ENCODE measurements at regions not wholly inside any gene's neighbourhood (a gene's known extent, or its start where the extent isn't known, plus 50 kb on each side); places are given as distances from the start of the nearest gene placed in this dataset.
"Not testable (repeated sequence)": the region's sequence is repeated elsewhere in the genome, so short reads cannot be mapped to it uniquely, and the experiment has no call there.

GRCh38 chr5:12870872-12871539 lies 966.8 kb upstream of the CTNND2 start:
- CTCF ChIA-PET = no interaction called here
- Histone ChIP-seq H3K27ac (ENCODE audit: low read length) (peak overlapping the region; percentile 60), H3K36me3 (ENCODE audit: control insufficient read depth in 2 of 2, extremely low read depth in 1 of 2, insufficient read depth in 1 of 2, low read length in 1 of 2) (no peaks in the 10 kb centered on the region), H3K4me3 (ENCODE audit: control insufficient read depth in 1 of 2, extremely low read depth in 1 of 2, low read length in 1 of 2) (no peak overlapping the region), H3K4me1 (ENCODE audit: control insufficient read depth in 1 of 2, extremely low read depth in 1 of 2, insufficient read depth in 2 of 2, low read length in 2 of 2) (peaks cover 0 to 3% of the 10 kb centered on the region in 2 experiments), H3K27me3 (replicated peaks in 1 of 2; ENCODE audit: control insufficient read depth in 2 of 2, extremely low read depth in 1 of 2, insufficient read depth in 2 of 2, low read length in 1 of 2) (no peaks in the 10 kb centered on the region), H3K9me3 (no peaks in the 10 kb centered on the region)
- WGBS (ENCODE audit: insufficient coverage) = no CpG with 5 or more reads among the region's 1 CpG
- H3K4me3 Mint-ChIP-seq = no peak overlapping the region
- H3K36me3 Mint-ChIP-seq = no peaks in the 10 kb centered on the region
- DNase-seq = peak in 1 of 35 experiments; percentile 27
- peak in 2 of 4 experiments; percentile 50 to 68 for ATAC-seq (replicated peaks in 1 of 4)
- peaks cover 8 to 25% (median 18%) of the 10 kb centered on the region in 3 donors for H3K9me3 Mint-ChIP-seq
- POLR2A ChIA-PET = no interaction called here
- H3K27me3 Mint-ChIP-seq = no peaks in the 10 kb centered on the region
- peaks cover 0 to 4% (median 3%) of the 10 kb centered on the region in 3 donors for H3K4me1 Mint-ChIP-seq
- H3K27ac Mint-ChIP-seq = no peak overlapping the region

GRCh38 chr5:12865529-12865928 lies 961.3 kb upstream of the CTNND2 start:
- Histone ChIP-seq H3K36me3 (ENCODE audit: control insufficient read depth in 2 of 2, extremely low read depth in 1 of 2, insufficient read depth in 1 of 2, low read length in 1 of 2) (no peaks in the 10 kb centered on the region), H3K4me1 (ENCODE audit: control insufficient read depth in 1 of 2, extremely low read depth in 1 of 2, insufficient read depth in 2 of 2, low read length in 2 of 2) (peaks cover 0 to 2% of the 10 kb centered on the region in 2 experiments), H3K4me3 (ENCODE audit: control insufficient read depth in 1 of 2, extremely low read depth in 1 of 2, low read length in 1 of 2) (no peak overlapping the region), H3K27me3 (replicated peaks in 1 of 2; ENCODE audit: control insufficient read depth in 2 of 2, extremely low read depth in 1 of 2, insufficient read depth in 2 of 2, low read length in 1 of 2) (no peaks in the 10 kb centered on the region), H3K27ac (ENCODE audit: low read length) (no peak overlapping the region), H3K9me3 (no peaks in the 10 kb centered on the region)
- Mint-ChIP-seq H3K4me3 (no peak overlapping the region), H3K9me3 (peaks cover 4 to 13% (median 13%) of the 10 kb centered on the region in 3 donors), H3K4me1 (peaks cover 0 to 2% (median 2%) of the 10 kb centered on the region in 3 donors), H3K27me3 (no peaks in the 10 kb centered on the region), H3K27ac (no peak overlapping the region), H3K36me3 (no peaks in the 10 kb centered on the region)
- ChIA-PET CTCF (no interaction called here), POLR2A (no interaction called here)
- DNase-seq (no peak), ATAC-seq (replicated peaks in 1 of 4) (no peak)

GRCh38 chr5:12861886-12862654 lies 957.8 kb upstream of the CTNND2 start:
- Histone ChIP-seq H3K27me3 (replicated peaks in 1 of 2; ENCODE audit: control insufficient read depth in 2 of 2, extremely low read depth in 1 of 2, insufficient read depth in 2 of 2, low read length in 1 of 2) (no peaks in the 10 kb centered on the region), H3K4me1 (ENCODE audit: control insufficient read depth in 1 of 2, extremely low read depth in 1 of 2, insufficient read depth in 2 of 2, low read length in 2 of 2) (no peaks in the 10 kb centered on the region), H3K9me3 (no peaks in the 10 kb centered on the region), H3K36me3 (ENCODE audit: control insufficient read depth in 2 of 2, extremely low read depth in 1 of 2, insufficient read depth in 1 of 2, low read length in 1 of 2) (no peaks in the 10 kb centered on the region), H3K4me3 (ENCODE audit: control insufficient read depth in 1 of 2, extremely low read depth in 1 of 2, low read length in 1 of 2) (no peak overlapping the region), H3K27ac (ENCODE audit: low read length) (no peak overlapping the region)
- H3K27ac Mint-ChIP-seq = no peak overlapping the region
- 50% methylated on average over 3 of the region's 7 CpGs for WGBS (ENCODE audit: insufficient coverage)
- no peak for ATAC-seq (replicated peaks in 1 of 4)
- ChIA-PET CTCF (no interaction called here), POLR2A (no interaction called here)
- H3K9me3 Mint-ChIP-seq = peaks cover 13 to 22% (median 16%) of the 10 kb centered on the region in 3 donors
- no peak for DNase-seq
- H3K4me3 Mint-ChIP-seq = no peak overlapping the region
- no peaks in the 10 kb centered on the region for H3K36me3 Mint-ChIP-seq
- no peaks in the 10 kb centered on the region for H3K4me1 Mint-ChIP-seq
- no peaks in the 10 kb centered on the region for H3K27me3 Mint-ChIP-seq

GRCh38 chr5:12856105-12856504 lies 951.9 kb upstream of the CTNND2 start:
- H3K4me1 ChIP-seq (ENCODE audit: control insufficient read depth in 1 of 2, extremely low read depth in 1 of 2, insufficient read depth in 2 of 2, low read length in 2 of 2); H3K4me1 Mint-ChIP-seq; ATAC-seq (replicated peaks in 1 of 4); H3K4me3 Mint-ChIP-seq; POLR2A ChIA-PET; H3K27ac Mint-ChIP-seq; CTCF ChIA-PET; H3K4me3 ChIP-seq (ENCODE audit: control insufficient read depth in 1 of 2, extremely low read depth in 1 of 2, low read length in 1 of 2); H3K27me3 ChIP-seq (replicated peaks in 1 of 2; ENCODE audit: control insufficient read depth in 2 of 2, extremely low read depth in 1 of 2, insufficient read depth in 2 of 2, low read length in 1 of 2); H3K27ac ChIP-seq (ENCODE audit: low read length); H3K36me3 ChIP-seq (ENCODE audit: control insufficient read depth in 2 of 2, extremely low read depth in 1 of 2, insufficient read depth in 1 of 2, low read length in 1 of 2); H3K27me3 Mint-ChIP-seq; H3K9me3 ChIP-seq; DNase-seq; H3K36me3 Mint-ChIP-seq: not testable (repeated sequence)
- peaks cover 12 to 31% (median 23%) of the 10 kb centered on the region in 3 donors for H3K9me3 Mint-ChIP-seq
- no CpG with 5 or more reads among the region's 1 CpG for WGBS (ENCODE audit: insufficient coverage)

GRCh38 chr5:12854386-12854785 lies 950.1 kb upstream of the CTNND2 start:
- ATAC-seq (replicated peaks in 1 of 4) = no peak
- H3K9me3 Mint-ChIP-seq = peaks cover 9 to 28% (median 19%) of the 10 kb centered on the region in 3 donors
- H3K4me3 ChIP-seq (ENCODE audit: control insufficient read depth in 1 of 2, extremely low read depth in 1 of 2, low read length in 1 of 2) = no peak overlapping the region

GRCh38 chr5:12851761-12852160 lies 947.5 kb upstream of the CTNND2 start:
- Histone ChIP-seq H3K4me3 (ENCODE audit: control insufficient read depth in 1 of 2, extremely low read depth in 1 of 2, low read length in 1 of 2) (no peak overlapping the region), H3K27ac (ENCODE audit: low read length) (no peak overlapping the region), H3K27me3 (replicated peaks in 1 of 2; ENCODE audit: control insufficient read depth in 2 of 2, extremely low read depth in 1 of 2, insufficient read depth in 2 of 2, low read length in 1 of 2) (no peaks in the 10 kb centered on the region), H3K9me3 (no peaks in the 10 kb centered on the region), H3K36me3 (ENCODE audit: control insufficient read depth in 2 of 2, extremely low read depth in 1 of 2, insufficient read depth in 1 of 2, low read length in 1 of 2) (no peaks in the 10 kb centered on the region), H3K4me1 (ENCODE audit: control insufficient read depth in 1 of 2, extremely low read depth in 1 of 2, insufficient read depth in 2 of 2, low read length in 2 of 2) (no peaks in the 10 kb centered on the region)
- H3K4me3 Mint-ChIP-seq = no peak overlapping the region
- WGBS (ENCODE audit: insufficient coverage) = 52% methylated on average over 3 of the region's 5 CpGs
- H3K9me3 Mint-ChIP-seq = peaks cover 12 to 18% (median 17%) of the 10 kb centered on the region in 3 donors
- DNase-seq (no peak), ATAC-seq (replicated peaks in 1 of 4) (no peak)
- POLR2A ChIA-PET = no interaction called here
- no peaks in the 10 kb centered on the region for H3K36me3 Mint-ChIP-seq
- no peaks in the 10 kb centered on the region for H3K27me3 Mint-ChIP-seq
- H3K4me1 Mint-ChIP-seq = no peaks in the 10 kb centered on the region
- H3K27ac Mint-ChIP-seq = no peak overlapping the region
- CTCF ChIA-PET = no interaction called here

More at GRCh38 chr5:12854386-12854785, 950.1 kb upstream of the CTNND2 start:
- no peak for DNase-seq
- H3K9me3 ChIP-seq = no peaks in the 10 kb centered on the region
- H3K27me3 Mint-ChIP-seq = no peaks in the 10 kb centered on the region
- ChIA-PET POLR2A (no interaction called here), CTCF (no interaction called here)
- no peaks in the 10 kb centered on the region for H3K36me3 ChIP-seq (ENCODE audit: control insufficient read depth in 2 of 2, extremely low read depth in 1 of 2, insufficient read depth in 1 of 2, low read length in 1 of 2)
- H3K4me1 ChIP-seq (ENCODE audit: control insufficient read depth in 1 of 2, extremely low read depth in 1 of 2, insufficient read depth in 2 of 2, low read length in 2 of 2) = no peaks in the 10 kb centered on the region
- H3K27me3 ChIP-seq (replicated peaks in 1 of 2; ENCODE audit: control insufficient read depth in 2 of 2, extremely low read depth in 1 of 2, insufficient read depth in 2 of 2, low read length in 1 of 2) = no peaks in the 10 kb centered on the region
- H3K36me3 Mint-ChIP-seq = no peaks in the 10 kb centered on the region
- 61% methylated on average over 5 of the region's 5 CpGs for WGBS (ENCODE audit: insufficient coverage)
- no peak overlapping the region for H3K27ac ChIP-seq (ENCODE audit: low read length)
- no peak overlapping the region for H3K27ac Mint-ChIP-seq
- H3K4me3 Mint-ChIP-seq = no peak overlapping the region
- no peaks in the 10 kb centered on the region for H3K4me1 Mint-ChIP-seq
